ENCODE measurements at regions not wholly inside any gene's neighbourhood (a gene's known extent, or its start where the extent isn't known, plus 50 kb on each side); places are given as distances from the start of the nearest gene placed in this dataset.

DNA sequence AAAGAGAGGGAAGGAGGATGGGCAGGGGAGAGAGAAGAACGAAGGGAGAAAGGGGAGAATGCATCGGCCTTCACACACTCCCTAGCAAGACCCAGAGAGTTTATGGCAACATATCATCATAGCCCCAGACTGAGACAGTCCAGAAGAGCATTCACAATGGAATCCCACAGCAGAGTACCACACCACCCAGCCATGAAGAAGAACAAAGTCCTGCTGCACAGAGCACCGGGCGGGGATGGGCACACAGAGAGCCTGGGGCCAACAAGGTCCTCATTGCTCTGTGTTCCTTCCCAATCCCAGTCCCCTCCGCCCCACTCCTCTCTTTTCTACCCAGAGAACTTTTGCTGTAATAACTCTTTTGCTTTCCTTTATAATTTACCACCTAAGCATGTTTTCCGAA lies 118.1 kb upstream of the TMPRSS2 start:
- TF ChIP-seq SPI1 (IDR thresholded peaks at IDR 0.05; ENCODE audit: low read depth, low read length) (no peak), POLR2A (IDR thresholded peaks at IDR 0.05; ENCODE audit: low read depth, low read length) (no peak), POU2F2 (IDR thresholded peaks at IDR 0.05; ENCODE audit: low read depth, low read length) (no peak), PAX5 (IDR thresholded peaks at IDR 0.05; ENCODE audit: insufficient read depth, low read length, severe bottlenecking) (no peak), POLR2AphosphoS5 (IDR thresholded peaks at IDR 0.05; ENCODE audit: low read depth, low read length) (no peak), TAF1 (IDR thresholded peaks at IDR 0.05; ENCODE audit: low read depth, low read length) (no peak)
- FAIRE-seq (no peak), DNase-seq (ENCODE audit: insufficient read length, low spot score) (no peak)

DNA sequence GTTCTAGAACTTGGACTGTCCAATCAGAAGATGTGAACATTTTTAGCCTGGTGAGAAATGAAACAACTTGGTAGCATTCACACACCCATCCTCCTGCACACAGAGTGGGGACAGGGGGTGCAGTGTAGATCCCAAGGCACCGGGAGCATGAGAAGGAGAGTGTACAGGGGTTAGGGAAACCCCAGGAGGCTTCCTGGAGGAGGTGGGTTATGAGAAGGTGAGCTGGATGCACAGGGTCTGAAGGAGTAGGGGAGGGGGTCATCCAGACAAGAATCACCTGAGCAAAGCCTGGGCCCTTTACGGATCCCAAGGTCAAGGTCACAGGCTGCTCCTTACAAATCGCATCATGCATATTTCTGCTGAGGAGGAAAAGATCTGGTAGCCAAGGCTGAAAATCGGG lies 117.5 kb upstream of the TMPRSS2 start:
- FAIRE-seq, result no peak
- TF ChIP-seq POLR2A (IDR thresholded peaks at IDR 0.05; ENCODE audit: low read depth, low read length) (no peak), POU2F2 (IDR thresholded peaks at IDR 0.05; ENCODE audit: low read depth, low read length) (no peak), POLR2AphosphoS5 (IDR thresholded peaks at IDR 0.05; ENCODE audit: low read depth, low read length) (no peak), SPI1 (IDR thresholded peaks at IDR 0.05; ENCODE audit: low read depth, low read length) (no peak), PAX5 (IDR thresholded peaks at IDR 0.05; ENCODE audit: insufficient read depth, low read length, severe bottlenecking) (no peak), TAF1 (IDR thresholded peaks at IDR 0.05; ENCODE audit: low read depth, low read length) (no peak)
- no peak for DNase-seq (ENCODE audit: insufficient read length, low spot score)

DNA sequence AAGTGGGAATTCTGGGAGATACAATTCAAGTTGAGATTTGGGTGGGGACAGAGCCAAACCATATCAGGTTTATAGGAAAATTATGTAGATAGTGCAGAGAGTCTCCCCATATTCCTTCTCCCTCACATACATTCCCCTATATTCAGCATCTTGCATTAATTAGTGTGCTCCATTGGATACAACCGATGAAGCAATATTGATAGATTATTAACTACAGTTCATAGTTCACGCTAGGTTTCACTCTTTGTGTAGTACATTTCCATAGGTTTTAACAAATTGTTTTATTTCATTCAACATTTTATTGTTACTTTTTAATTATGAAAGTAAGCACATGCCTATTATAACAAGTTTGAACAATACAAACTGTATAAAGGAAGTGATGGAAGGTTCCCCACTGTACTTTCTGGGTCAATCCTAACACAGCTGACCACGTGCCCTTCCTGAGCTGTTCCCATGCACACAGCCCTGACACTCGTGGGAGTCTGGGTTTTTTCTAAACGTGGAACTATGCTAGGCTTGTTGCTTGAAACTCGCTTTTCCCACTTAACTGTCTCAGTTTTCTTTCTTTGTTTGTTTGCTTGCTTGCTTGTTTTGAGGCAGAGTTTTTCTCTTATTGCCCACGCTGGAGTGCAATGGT lies 116.8 kb upstream of the TMPRSS2 start:
- TF ChIP-seq POU2F2 (IDR thresholded peaks at IDR 0.05; ENCODE audit: low read depth, low read length), result no peak
- TF ChIP-seq SPI1 (IDR thresholded peaks at IDR 0.05; ENCODE audit: low read depth, low read length), result no peak
- TF ChIP-seq TAF1 (IDR thresholded peaks at IDR 0.05; ENCODE audit: low read depth, low read length), result no peak
- TF ChIP-seq POLR2A (IDR thresholded peaks at IDR 0.05; ENCODE audit: low read depth, low read length), result no peak
- no peak for TF ChIP-seq POLR2AphosphoS5 (IDR thresholded peaks at IDR 0.05; ENCODE audit: low read depth, low read length)
- TF ChIP-seq PAX5 (IDR thresholded peaks at IDR 0.05; ENCODE audit: insufficient read depth, low read length, severe bottlenecking), result no peak
- DNase-seq (ENCODE audit: insufficient read length, low spot score) (no peak), FAIRE-seq (no peak)

DNA sequence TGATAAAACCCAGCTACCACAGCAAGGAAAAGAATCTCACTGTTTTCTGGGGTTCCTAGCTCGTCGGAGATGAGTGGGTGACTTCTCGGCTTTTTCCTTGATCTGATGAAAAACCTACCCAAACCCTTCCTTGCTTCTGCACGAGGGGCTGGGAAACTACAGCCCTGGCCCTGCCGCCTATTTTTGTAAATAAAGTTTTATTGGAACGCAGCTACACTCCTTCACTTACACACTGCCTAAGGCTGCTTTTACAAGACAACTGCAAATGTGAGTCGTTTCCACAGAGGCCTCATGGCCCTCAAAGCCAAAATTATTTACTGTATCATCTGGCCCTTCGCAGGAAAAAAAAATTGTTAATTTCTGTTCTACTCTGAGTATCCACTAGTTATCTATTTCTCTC lies 116.0 kb upstream of the TMPRSS2 start:
- DNase-seq (ENCODE audit: insufficient read length, low spot score) (no peak), FAIRE-seq (no peak)
- TF ChIP-seq TAF1 (IDR thresholded peaks at IDR 0.05; ENCODE audit: low read depth, low read length) (no peak), POLR2A (IDR thresholded peaks at IDR 0.05; ENCODE audit: low read depth, low read length) (no peak), POU2F2 (IDR thresholded peaks at IDR 0.05; ENCODE audit: low read depth, low read length) (no peak)

DNA sequence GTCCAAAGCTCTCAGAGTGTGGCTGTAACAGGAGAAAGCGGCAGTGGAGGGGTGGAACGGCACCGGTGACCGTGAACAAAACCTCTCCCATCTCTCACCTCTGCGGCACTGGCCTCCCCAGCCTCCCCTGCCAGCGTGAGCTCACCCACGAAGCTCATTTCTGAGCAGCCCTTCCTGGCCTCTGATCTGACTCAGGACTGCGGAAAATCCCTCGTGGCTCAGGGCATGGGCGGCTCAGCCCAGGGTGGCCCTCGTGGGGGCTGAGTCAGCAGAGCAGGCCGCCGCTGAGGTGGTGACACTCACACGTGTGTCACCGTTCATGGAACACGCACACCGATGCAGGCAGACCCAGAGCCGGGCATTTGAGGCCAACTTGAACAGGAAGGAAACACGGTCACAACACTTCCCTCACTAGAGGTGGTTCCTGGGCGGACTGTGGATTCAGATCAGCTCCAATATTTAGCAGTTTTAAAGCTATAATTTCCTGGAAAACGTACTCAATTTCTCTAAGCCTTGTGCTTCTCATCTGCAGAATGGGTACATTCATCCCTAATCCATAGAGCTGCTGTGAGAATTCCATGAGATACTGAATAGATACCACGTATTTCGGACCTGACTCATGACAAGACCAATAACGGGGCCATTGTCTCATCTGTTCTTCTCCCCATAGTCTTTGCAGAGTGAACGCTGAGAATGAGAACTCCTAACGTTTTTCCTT lies 115.0 kb upstream of the TMPRSS2 start:
- FAIRE-seq (no peak), DNase-seq (ENCODE audit: insufficient read length, low spot score) (no peak)
- TF ChIP-seq POLR2A (IDR thresholded peaks at IDR 0.05; ENCODE audit: low read depth, low read length) (no peak), POU2F2 (IDR thresholded peaks at IDR 0.05; ENCODE audit: low read depth, low read length) (no peak)

DNA sequence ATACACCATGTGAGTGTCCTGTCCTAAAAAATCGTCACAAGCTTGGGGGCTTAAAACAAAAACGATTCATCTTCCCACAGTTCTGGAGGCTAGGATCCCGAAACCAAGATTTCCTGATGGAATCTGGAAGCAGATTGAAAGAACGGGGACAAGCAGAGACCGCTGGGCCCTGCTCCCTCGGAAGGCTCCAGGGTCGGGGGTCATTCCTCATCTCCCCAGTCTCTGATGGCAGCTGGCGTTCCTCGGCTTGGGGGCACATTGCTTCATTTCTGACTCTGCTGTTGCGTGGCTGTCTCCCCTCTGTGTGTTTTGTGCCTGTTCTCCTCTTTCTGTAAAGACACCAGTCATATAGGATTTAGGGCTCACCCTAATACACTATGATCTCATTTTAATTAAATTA lies 114.2 kb upstream of the TMPRSS2 start:
- TF ChIP-seq POLR2AphosphoS5 (IDR thresholded peaks at IDR 0.05; ENCODE audit: low read depth, low read length) (no peak), TAF1 (IDR thresholded peaks at IDR 0.05; ENCODE audit: low read depth, low read length) (no peak), POLR2A (IDR thresholded peaks at IDR 0.05; ENCODE audit: low read depth, low read length) (no peak), POU2F2 (IDR thresholded peaks at IDR 0.05; ENCODE audit: low read depth, low read length) (no peak), SPI1 (IDR thresholded peaks at IDR 0.05; ENCODE audit: low read depth, low read length) (no peak), PAX5 (IDR thresholded peaks at IDR 0.05; ENCODE audit: insufficient read depth, low read length, severe bottlenecking) (no peak)
- no peak for FAIRE-seq
- no peak for DNase-seq (ENCODE audit: insufficient read length, low spot score)

DNA sequence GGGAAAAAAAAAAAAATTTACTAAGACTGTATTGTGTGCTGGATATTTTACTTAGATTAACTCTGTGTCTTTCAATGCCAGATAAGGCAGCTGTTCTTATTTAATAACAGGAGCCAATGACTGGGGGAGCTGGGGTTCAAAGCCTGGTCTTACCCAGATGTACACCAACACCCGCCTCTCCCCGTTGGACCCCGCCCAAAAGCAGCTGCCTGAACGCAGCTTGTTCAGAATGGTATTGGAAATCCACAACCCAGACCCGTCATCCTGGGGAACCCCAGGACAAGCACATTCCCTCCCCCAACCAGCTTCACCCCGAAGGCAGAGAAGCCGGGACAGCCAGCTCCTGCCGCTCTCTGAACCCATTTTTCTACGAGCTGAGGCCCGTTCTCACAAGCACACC lies 113.6 kb upstream of the TMPRSS2 start:
- no peak for TF ChIP-seq SPI1 (IDR thresholded peaks at IDR 0.05; ENCODE audit: low read depth, low read length)
- FAIRE-seq (no peak), DNase-seq (ENCODE audit: insufficient read length, low spot score) (no peak)

DNA sequence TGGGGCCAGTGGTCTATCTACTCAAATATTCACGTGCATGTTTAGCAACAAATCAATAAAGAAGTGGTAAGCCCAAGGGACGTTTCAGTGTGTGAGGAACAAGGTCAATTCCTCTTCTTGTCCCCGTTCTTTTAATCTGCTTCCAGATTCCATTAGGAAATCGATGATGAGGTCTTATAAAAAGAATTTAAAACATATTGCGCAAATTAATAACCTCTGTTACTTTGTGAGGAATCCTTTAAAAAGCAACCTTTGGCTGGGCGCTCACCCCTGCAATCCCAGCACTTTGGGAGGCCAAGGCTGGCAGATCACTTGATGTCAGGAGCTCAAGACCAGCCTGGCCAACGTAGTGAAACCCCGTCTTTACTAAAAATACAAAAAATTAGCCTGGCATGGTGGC lies 113.0 kb upstream of the TMPRSS2 start:
- TF ChIP-seq SPI1 (IDR thresholded peaks at IDR 0.05; ENCODE audit: low read depth, low read length), result no peak
- TF ChIP-seq TAF1 (IDR thresholded peaks at IDR 0.05; ENCODE audit: low read depth, low read length), result no peak
- TF ChIP-seq PAX5 (IDR thresholded peaks at IDR 0.05; ENCODE audit: insufficient read depth, low read length, severe bottlenecking), result no peak
- TF ChIP-seq POLR2AphosphoS5 (IDR thresholded peaks at IDR 0.05; ENCODE audit: low read depth, low read length), result no peak
- no peak for TF ChIP-seq POU2F2 (IDR thresholded peaks at IDR 0.05; ENCODE audit: low read depth, low read length)
- no peak for TF ChIP-seq POLR2A (IDR thresholded peaks at IDR 0.05; ENCODE audit: low read depth, low read length)
- FAIRE-seq, result no peak
- DNase-seq (ENCODE audit: insufficient read length, low spot score), result no peak

DNA sequence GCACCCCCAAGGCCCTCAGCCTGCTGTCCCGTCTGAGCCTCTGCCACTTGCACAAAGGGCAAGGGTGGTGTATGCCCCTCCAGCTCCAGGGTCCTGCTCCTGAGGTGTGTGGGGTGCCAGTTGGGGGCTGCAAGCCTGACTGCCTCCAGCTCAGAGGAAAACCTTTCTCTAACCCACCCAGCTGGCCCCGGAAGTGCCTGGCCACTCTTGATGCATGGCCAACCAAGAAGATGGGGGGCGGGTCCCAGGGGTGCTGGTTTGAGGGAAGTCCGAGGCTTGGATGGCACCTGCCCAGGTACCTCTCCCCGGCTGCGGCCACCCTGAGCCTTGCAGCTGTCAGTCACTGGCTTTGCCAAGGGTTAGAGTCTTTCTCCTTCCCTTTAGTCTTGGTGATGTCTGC lies 112.6 kb upstream of the TMPRSS2 start:
- FAIRE-seq, result no peak
- TF ChIP-seq SPI1 (IDR thresholded peaks at IDR 0.05; ENCODE audit: low read depth, low read length) (no peak), TAF1 (IDR thresholded peaks at IDR 0.05; ENCODE audit: low read depth, low read length) (no peak), PAX5 (IDR thresholded peaks at IDR 0.05; ENCODE audit: insufficient read depth, low read length, severe bottlenecking) (no peak), POU2F2 (IDR thresholded peaks at IDR 0.05; ENCODE audit: low read depth, low read length) (no peak), POLR2A (IDR thresholded peaks at IDR 0.05; ENCODE audit: low read depth, low read length) (no peak), POLR2AphosphoS5 (IDR thresholded peaks at IDR 0.05; ENCODE audit: low read depth, low read length) (no peak)
- DNase-seq (ENCODE audit: insufficient read length, low spot score), result no peak

DNA sequence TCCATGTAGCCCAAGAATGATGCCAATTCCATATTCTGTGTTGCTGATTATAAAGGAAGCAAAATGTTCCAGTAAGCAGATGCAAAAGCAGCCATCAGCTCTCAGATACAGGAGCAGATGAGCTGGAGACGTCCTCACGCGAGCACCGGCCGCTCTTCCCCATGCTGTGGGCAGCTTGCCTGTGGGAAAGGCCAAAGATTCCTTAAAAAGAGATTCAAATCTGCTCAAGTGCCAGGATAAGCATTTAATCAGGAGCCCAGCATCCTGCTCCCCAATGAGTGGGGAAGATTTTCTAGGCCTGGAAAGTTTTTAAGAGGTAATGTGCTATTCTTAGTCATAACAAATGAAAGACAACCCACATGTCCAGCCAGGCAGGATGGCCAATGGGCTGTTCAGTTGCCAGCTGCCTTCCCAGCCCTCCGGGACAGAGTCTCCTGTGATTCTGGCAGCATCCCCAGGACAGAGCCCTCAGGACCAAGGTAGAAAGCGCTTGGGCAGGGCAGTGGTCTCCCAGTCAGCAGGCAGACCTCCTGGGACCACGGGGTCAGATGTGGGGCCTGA lies 108.2 kb upstream of the TMPRSS2 start:
- FAIRE-seq (no peak), DNase-seq (ENCODE audit: insufficient read length, low spot score) (no peak)
- no peak for TF ChIP-seq POU2F2 (IDR thresholded peaks at IDR 0.05; ENCODE audit: low read depth, low read length)
- no peak for TF ChIP-seq TAF1 (IDR thresholded peaks at IDR 0.05; ENCODE audit: low read depth, low read length)
- TF ChIP-seq PAX5 (IDR thresholded peaks at IDR 0.05; ENCODE audit: insufficient read depth, low read length, severe bottlenecking), result no peak
- TF ChIP-seq POLR2AphosphoS5 (IDR thresholded peaks at IDR 0.05; ENCODE audit: low read depth, low read length), result no peak
- TF ChIP-seq POLR2A (IDR thresholded peaks at IDR 0.05; ENCODE audit: low read depth, low read length), result no peak
- no peak for TF ChIP-seq SPI1 (IDR thresholded peaks at IDR 0.05; ENCODE audit: low read depth, low read length)

Measured in GM12891 (cell line).